ENCODE measurements at regions not wholly inside any gene's neighbourhood (a gene's known extent, or its start where the extent isn't known, plus 50 kb on each side); places are given as distances from the start of the nearest gene placed in this dataset.

- TF ChIP-seq CTCF (IDR thresholded peaks at IDR 0.05) (no peak), POLR2A (IDR thresholded peaks at IDR 0.05) (no peak)
These were observed 83.2 kb downstream of the RDH14 start for GRCh38 chr2:18477293-18477692.
